ENCODE measurements at regions not wholly inside any gene's neighbourhood (a gene's known extent, or its start where the extent isn't known, plus 50 kb on each side); places are given as distances from the start of the nearest gene placed in this dataset.

DNA sequence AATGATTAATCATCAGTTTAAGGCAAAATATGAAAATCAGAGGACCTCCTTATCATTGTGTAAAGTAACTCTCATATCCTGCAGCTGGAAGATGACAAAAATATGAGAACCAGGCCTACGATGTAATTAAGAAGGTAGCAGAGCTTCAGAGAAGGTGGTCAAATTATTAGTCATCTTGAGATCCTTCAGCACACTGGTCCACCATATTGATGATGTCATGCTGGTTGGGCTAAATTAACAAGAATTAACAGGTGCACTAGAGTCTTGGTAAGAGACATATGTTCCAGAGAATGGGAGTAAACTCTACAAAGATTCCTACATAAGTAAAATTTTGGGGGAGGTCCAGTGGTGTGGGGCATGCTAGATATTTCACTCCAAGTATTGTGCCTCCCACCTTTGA, 112.8 kb downstream of the OTOR start:
- Histone ChIP-seq H2BK15ac (ENCODE audit: low read depth, low read length) (no peak overlapping the region), H3K9me3 (ENCODE audit: control insufficient read depth, low read depth, low read length) (no peaks in the 10 kb centered on the region), H2BK5ac (ENCODE audit: insufficient read length, low read length) (no peak overlapping the region), H2BK120ac (ENCODE audit: low read depth, low read length, poor library complexity, severe bottlenecking) (no peak overlapping the region), H3K27me3 (ENCODE audit: insufficient read depth, low read length) (no peaks in the 10 kb centered on the region), H3K27ac (ENCODE audit: insufficient read length, low read depth, low read length) (no peak overlapping the region), H3K23me2 (ENCODE audit: insufficient read length, low read depth, low read length, poor library complexity, severe bottlenecking) (no peaks in the 10 kb centered on the region), H3K23ac (ENCODE audit: insufficient read length, low read depth, low read length) (no peak overlapping the region), H2BK20ac (ENCODE audit: low read depth, low read length, poor library complexity, severe bottlenecking) (no peak overlapping the region), H3T11ph (ENCODE audit: low read length) (no peak overlapping the region), H2BK12ac (ENCODE audit: insufficient read length, low read depth, low read length) (no peak overlapping the region), H3K9ac (ENCODE audit: extremely low read depth, insufficient read length, low read length) (no peak overlapping the region), H4K5ac (ENCODE audit: insufficient read length, low read depth, low read length) (no peak overlapping the region), H3K79me1 (ENCODE audit: insufficient read depth, low read depth, low read length, poor library complexity, severe bottlenecking) (no peaks in the 10 kb centered on the region), H4K8ac (replicated peaks; ENCODE audit: insufficient read length, low read depth, low read length) (no peak overlapping the region), H2AFZ (ENCODE audit: low read length) (no peak overlapping the region), H3K4me2 (ENCODE audit: insufficient read depth, insufficient read length, low read length) (no peak overlapping the region), H3K14ac (ENCODE audit: insufficient read depth, low read length) (no peak overlapping the region), H4K91ac (ENCODE audit: insufficient read length, low read depth, low read length) (no peak overlapping the region), H3K18ac (ENCODE audit: insufficient read length, low read depth, low read length) (no peak overlapping the region), H3K56ac (ENCODE audit: insufficient read length, low read depth, low read length) (no peak overlapping the region), H4K20me1 (ENCODE audit: control insufficient read depth, insufficient read depth, insufficient read length) (no peaks in the 10 kb centered on the region), H2AK5ac (ENCODE audit: insufficient read length, low read length) (no peak overlapping the region), H3K79me2 (ENCODE audit: insufficient read depth, low read length) (no peaks in the 10 kb centered on the region), H3K4ac (ENCODE audit: low read depth, low read length) (no peak overlapping the region), H3K4me1 (ENCODE audit: insufficient read depth, low read length) (no peaks in the 10 kb centered on the region)
- TF ChIP-seq, protein P1, sequence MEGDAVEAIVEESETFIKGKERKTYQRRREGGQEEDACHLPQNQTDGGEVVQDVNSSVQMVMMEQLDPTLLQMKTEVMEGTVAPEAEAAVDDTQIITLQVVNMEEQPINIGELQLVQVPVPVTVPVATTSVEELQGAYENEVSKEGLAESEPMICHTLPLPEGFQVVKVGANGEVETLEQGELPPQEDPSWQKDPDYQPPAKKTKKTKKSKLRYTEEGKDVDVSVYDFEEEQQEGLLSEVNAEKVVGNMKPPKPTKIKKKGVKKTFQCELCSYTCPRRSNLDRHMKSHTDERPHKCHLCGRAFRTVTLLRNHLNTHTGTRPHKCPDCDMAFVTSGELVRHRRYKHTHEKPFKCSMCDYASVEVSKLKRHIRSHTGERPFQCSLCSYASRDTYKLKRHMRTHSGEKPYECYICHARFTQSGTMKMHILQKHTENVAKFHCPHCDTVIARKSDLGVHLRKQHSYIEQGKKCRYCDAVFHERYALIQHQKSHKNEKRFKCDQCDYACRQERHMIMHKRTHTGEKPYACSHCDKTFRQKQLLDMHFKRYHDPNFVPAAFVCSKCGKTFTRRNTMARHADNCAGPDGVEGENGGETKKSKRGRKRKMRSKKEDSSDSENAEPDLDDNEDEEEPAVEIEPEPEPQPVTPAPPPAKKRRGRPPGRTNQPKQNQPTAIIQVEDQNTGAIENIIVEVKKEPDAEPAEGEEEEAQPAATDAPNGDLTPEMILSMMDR (conservative IDR thresholded peaks at IDR 0.05): no peak
- Mint-ChIP-seq H3K27me3 (ENCODE audit: low read depth) (no peaks in the 10 kb centered on the region; the same call in 1 of the 2 replicates), H3K36me3 (ENCODE audit: insufficient read depth in 1 of 3, low read depth in 3 of 3) (no peaks in the 10 kb centered on the region), H3K4me1 (no peaks in the 10 kb centered on the region), H3K4me3 (no peak overlapping the region), H3K27ac (no peak overlapping the region), H3K9me3 (peaks cover 0 to 2% of the 10 kb centered on the region in 2 experiments; a peak in 1 of 5 replicates)
- DNase-seq: no peak
- WGBS (ENCODE audit: extremely low coverage, insufficient read length, low lambda C conversion rate): no CpG with 5 or more reads among the region's 1 CpG

All from H9 (cell line).